Loucy (cell line): ENCODE measurements at regions not wholly inside any gene's neighbourhood (a gene's known extent, or its start where the extent isn't known, plus 50 kb on each side); places are given as distances from the start of the nearest gene placed in this dataset.

Experiments
- H2AFZ ChIP-seq: fragments of 200-600 bp; sonication (generic); 2 replicates; pipeline ENCODE4 v1.6.0; 2016; ENCODE audit warnings: antibody characterized with exemption, mild to moderate bottlenecking, low read length, moderate library complexity
- H3F3A ChIP-seq: fragments of 200-600 bp; 2 replicates; pipeline ENCODE4 v1.6.0; 2016; ENCODE audit warnings: antibody characterized with exemption, low read depth, mild to moderate bottlenecking
- H3K27me3 ChIP-seq: fragments of 200-600 bp; sonication (generic); 2 replicates; pipeline ENCODE4 v1.6.1; 2014; ENCODE audit warnings: low read length, mild to moderate bottlenecking; ENCODE audit not compliant: insufficient read depth, poor library complexity, severe bottlenecking
- H3K36me3 ChIP-seq: fragments of 200-600 bp; sonication (generic); 2 replicates; pipeline ENCODE4 v1.6.1; 2016; ENCODE audit warnings: low read length; ENCODE audit not compliant: insufficient read depth
- H3K4me1 ChIP-seq: fragments of 200-600 bp; sonication (generic); 2 replicates; pipeline ENCODE4 v1.5.1; 2014; ENCODE audit warnings: low read length, mild to moderate bottlenecking; ENCODE audit not compliant: insufficient read depth, poor library complexity, severe bottlenecking
- H3K4me2 ChIP-seq: fragments of 200-600 bp; sonication (generic); 2 replicates; pipeline ENCODE4 v1.6.0; 2014; ENCODE audit warnings: antibody characterized with exemption, low read length, low read depth, mild to moderate bottlenecking; ENCODE audit not compliant: poor library complexity, severe bottlenecking
- H3K4me3 ChIP-seq: fragments of 200-600 bp; sonication (generic); 2 replicates; pipeline ENCODE4 v1.5.1; 2014; ENCODE audit warnings: low read length, mild to moderate bottlenecking, mixed read lengths; ENCODE audit not compliant: poor library complexity, severe bottlenecking
- H3K79me2 ChIP-seq: fragments of 200-600 bp; sonication (generic); 2 replicates; pipeline ENCODE4 v1.6.1; 2014; ENCODE audit warnings: low read length; ENCODE audit not compliant: insufficient read depth
- H3K9ac ChIP-seq: fragments of 200-600 bp; sonication (generic); 2 replicates; pipeline ENCODE4 v1.6.0; 2014; ENCODE audit warnings: mild to moderate bottlenecking, low read depth, low read length, moderate library complexity; ENCODE audit not compliant: poor library complexity, severe bottlenecking
- H3K9me2 ChIP-seq: fragments of 200-600 bp; sonication (generic); replicated peaks from 2 replicates; pipeline ENCODE4 v1.6.1; 2016; ENCODE audit warnings: low read depth, low read length, mixed read lengths
- H3K9me3 ChIP-seq: fragments of 200-600 bp; sonication (generic); 2 replicates; pipeline ENCODE4 v1.6.1; 2014; ENCODE audit warnings: mild to moderate bottlenecking, antibody characterized with exemption, low read length, low read depth; ENCODE audit not compliant: insufficient read depth
- H4K20me1 ChIP-seq: fragments of 200-600 bp; sonication (generic); 2 replicates; pipeline ENCODE4 v1.6.0; 2014; ENCODE audit warnings: antibody characterized with exemption, low read length, mild to moderate bottlenecking; ENCODE audit not compliant: insufficient read depth, poor library complexity, severe bottlenecking
- CTCF ChIP-seq: fragments of 200-600 bp; sonication (generic); conservative IDR thresholded peaks from 2 replicates; pipeline ENCODE4 v1.5.1; 2014; ENCODE audit warnings: mild to moderate bottlenecking, antibody characterized with exemption, low read length
- EZH2phosphoT487 ChIP-seq: fragments of 200-600 bp; IDR thresholded peaks from 2 replicates; pipeline ENCODE4 v1.6.1; 2018; ENCODE audit warnings: antibody characterized with exemption, mild to moderate bottlenecking, moderate library complexity, borderline replicate concordance

GRCh38 chr3:115401298-115401697, 222.0 kb upstream of the GAP43 start:
- no peaks in the 10 kb centered on the region for H4K20me1 ChIP-seq
- H3K9me3 ChIP-seq: no peaks in the 10 kb centered on the region
- H3K36me3 ChIP-seq: no peaks in the 10 kb centered on the region
- no peak overlapping the region for H3K4me3 ChIP-seq
- no peak overlapping the region for H3K9ac ChIP-seq
- no peaks in the 10 kb centered on the region for H3K9me2 ChIP-seq
- H3K4me1 ChIP-seq: no peaks in the 10 kb centered on the region
- H3K79me2 ChIP-seq: no peaks in the 10 kb centered on the region
- no peak for TF ChIP-seq EZH2phosphoT487
- H3K4me2 ChIP-seq: no peak overlapping the region
- H2AFZ ChIP-seq: no peak overlapping the region
- H3K27me3 ChIP-seq: no peaks in the 10 kb centered on the region
- H3F3A ChIP-seq: no peaks in the 10 kb centered on the region

- TF ChIP-seq EZH2phosphoT487 (no peak), CTCF (no peak)
- H3K79me2 ChIP-seq: no peaks in the 10 kb centered on the region
- no peak overlapping the region for H3K9ac ChIP-seq
- H4K20me1 ChIP-seq: no peaks in the 10 kb centered on the region
- H3F3A ChIP-seq: no peaks in the 10 kb centered on the region
- H3K4me2 ChIP-seq: no peak overlapping the region
- no peak overlapping the region for H2AFZ ChIP-seq
- no peaks in the 10 kb centered on the region for H3K27me3 ChIP-seq
- no peaks in the 10 kb centered on the region for H3K36me3 ChIP-seq
- H3K4me3 ChIP-seq: no peak overlapping the region
- H3K9me2 ChIP-seq: no peaks in the 10 kb centered on the region
- H3K4me1 ChIP-seq: no peaks in the 10 kb centered on the region
- no peaks in the 10 kb centered on the region for H3K9me3 ChIP-seq
These were observed 221.3 kb upstream of the GAP43 start for GRCh38 chr3:115401851-115402501.

GRCh38 chr3:115402651-115403050, 220.7 kb upstream of the GAP43 start:
- H3K36me3 ChIP-seq: no peaks in the 10 kb centered on the region
- TF ChIP-seq CTCF (no peak), EZH2phosphoT487 (no peak)
- H3K9me2 ChIP-seq: no peaks in the 10 kb centered on the region
- H3K4me3 ChIP-seq: no peak overlapping the region
- no peaks in the 10 kb centered on the region for H4K20me1 ChIP-seq
- no peaks in the 10 kb centered on the region for H3K4me1 ChIP-seq
- no peak overlapping the region for H3K4me2 ChIP-seq
- no peaks in the 10 kb centered on the region for H3K79me2 ChIP-seq
- H3F3A ChIP-seq: no peaks in the 10 kb centered on the region
- H3K9me3 ChIP-seq: no peaks in the 10 kb centered on the region
- no peak overlapping the region for H2AFZ ChIP-seq
- no peak overlapping the region for H3K9ac ChIP-seq
- H3K27me3 ChIP-seq: no peaks in the 10 kb centered on the region

- no peak overlapping the region for H3K9ac ChIP-seq
- no peaks in the 10 kb centered on the region for H3K27me3 ChIP-seq
- H3K9me2 ChIP-seq: no peaks in the 10 kb centered on the region
- no peaks in the 10 kb centered on the region for H3K79me2 ChIP-seq
- H4K20me1 ChIP-seq: no peaks in the 10 kb centered on the region
- no peak overlapping the region for H3K4me3 ChIP-seq
- no peaks in the 10 kb centered on the region for H3K9me3 ChIP-seq
- no peaks in the 10 kb centered on the region for H3K4me1 ChIP-seq
- no peaks in the 10 kb centered on the region for H3F3A ChIP-seq
- no peaks in the 10 kb centered on the region for H3K36me3 ChIP-seq
- H3K4me2 ChIP-seq: no peak overlapping the region
- H2AFZ ChIP-seq: no peak overlapping the region
- TF ChIP-seq EZH2phosphoT487 (no peak), CTCF (no peak)
These were observed 219.5 kb upstream of the GAP43 start for GRCh38 chr3:115403786-115404185.
